H1 (cell line): ENCODE measurements at regions not wholly inside any gene's neighbourhood (a gene's known extent, or its start where the extent isn't known, plus 50 kb on each side); places are given as distances from the start of the nearest gene placed in this dataset.

ENCODE experiments used
- CHD7 ChIP-seq: fragments of 300-600 bp; sonication (generic); IDR thresholded peaks from 2 replicates; pipeline ENCODE4 v1.7.1; 2012; ENCODE audit warnings: low read length, moderate library complexity, mild to moderate bottlenecking, inconsistent platforms; ENCODE audit not compliant: insufficient replicate concordance
- KDM4A ChIP-seq: IDR thresholded peaks from one replicate; pipeline ENCODE4 v1.7.1; 2012; ENCODE audit warnings: low read depth, mild to moderate bottlenecking, moderate library complexity, low read length, inconsistent platforms; ENCODE audit not compliant: severe bottlenecking

GRCh38 chr7:12993025-12993424 is 305.6 kb downstream of the ARL4A start (continued):
- TF ChIP-seq CHD7 (no peak), KDM4A (no peak)
